HG03025 (cell line): ENCODE measurements at regions not wholly inside any gene's neighbourhood (a gene's known extent, or its start where the extent isn't known, plus 50 kb on each side); places are given as distances from the start of the nearest gene placed in this dataset.

Experiments used
- ATAC-seq: cut with Tn5 transposase; IDR thresholded peaks from one replicate; pipeline ENCODE4 v1.9.1; 2021; ENCODE audit warnings: mild to moderate bottlenecking, moderate library complexity; ENCODE audit not compliant: unreplicated experiment, low FRiP score

DNA sequence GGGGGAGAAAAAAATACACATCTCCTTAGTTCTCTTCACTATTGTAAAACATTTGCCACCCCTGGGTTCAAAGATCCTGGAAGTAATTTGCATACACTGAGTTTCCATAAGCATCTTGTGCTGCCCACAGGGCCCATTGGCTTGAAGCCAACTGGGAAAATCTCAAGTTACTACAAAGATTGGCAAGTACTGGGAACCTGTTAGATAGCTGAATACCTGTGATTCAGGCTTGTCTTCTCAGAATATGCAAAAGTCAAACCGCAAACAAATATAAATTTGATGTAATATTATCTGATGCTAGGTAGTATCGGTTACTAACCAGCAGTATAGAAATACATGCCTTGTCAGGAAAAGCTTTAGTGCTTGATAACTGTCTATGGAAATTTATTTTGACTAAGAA, 156.9 kb upstream of the FST start:
- ATAC-seq, result no peak

DNA sequence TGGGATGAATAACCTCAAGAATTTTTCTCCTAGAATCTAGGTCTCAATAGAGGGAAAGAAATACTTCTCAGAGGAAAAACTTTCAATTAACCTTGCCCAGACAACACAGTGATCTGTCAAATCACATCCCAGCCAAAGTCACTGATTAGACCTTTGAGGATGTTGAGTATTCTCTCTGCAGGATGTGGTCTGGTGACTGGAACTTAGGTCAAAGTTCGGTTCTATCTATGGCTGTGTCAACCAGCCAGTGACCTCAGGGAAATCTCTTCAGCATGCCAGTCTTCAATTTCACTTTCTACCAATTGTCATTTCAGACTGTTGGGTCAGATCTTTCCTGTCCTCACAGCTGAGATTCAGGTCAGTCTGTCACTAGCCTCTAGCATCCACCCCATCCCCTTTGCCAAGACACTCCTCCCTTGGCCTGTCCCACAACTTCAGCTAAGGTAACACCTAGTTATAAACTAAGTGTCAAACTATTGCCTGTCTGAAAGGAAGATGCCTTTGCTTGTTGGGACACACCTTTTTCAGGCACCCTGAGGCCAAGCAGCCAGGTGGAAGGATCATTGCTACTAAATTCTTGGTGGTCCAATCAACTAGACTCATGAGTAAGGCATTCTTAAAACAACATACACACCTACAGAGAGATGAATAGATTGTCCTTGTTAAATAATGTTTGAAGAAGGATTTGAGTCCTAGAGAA, 156.3 kb upstream of the FST start:
- no peak for ATAC-seq

DNA sequence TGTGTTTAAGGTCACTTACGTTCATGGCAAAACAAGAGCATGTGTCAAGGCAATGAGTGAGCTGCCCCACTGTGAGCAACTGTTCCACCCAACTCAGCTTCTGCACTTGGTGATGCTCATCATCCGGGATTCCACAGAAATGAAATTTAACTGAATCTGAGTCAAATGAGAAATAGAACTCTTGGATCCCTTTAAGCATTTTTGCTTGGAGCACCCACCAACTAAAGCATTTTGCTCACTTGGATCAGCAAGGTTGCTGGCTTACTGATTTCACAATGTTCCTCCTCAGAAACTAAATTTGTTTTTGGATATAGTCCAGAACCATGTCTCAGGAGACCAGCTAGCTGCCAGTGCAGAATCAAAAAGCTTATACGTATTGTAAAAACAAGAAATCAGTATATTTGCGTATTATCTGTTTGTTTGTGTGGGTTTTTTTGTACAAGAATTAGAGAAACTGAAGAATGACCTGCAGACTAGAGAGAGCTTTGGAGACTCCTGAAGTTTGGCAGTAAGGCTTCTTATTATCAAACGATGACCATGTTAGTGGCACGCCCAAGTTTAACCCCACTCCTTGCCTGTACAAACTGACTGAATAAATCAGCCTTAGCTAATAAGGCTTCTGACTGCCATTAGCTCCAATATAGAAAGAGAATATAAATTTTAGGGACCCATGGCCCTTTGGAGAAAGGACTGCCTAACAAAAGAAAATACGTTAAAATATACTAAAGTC, 153.8 kb upstream of the FST start:
- no peak for ATAC-seq

DNA sequence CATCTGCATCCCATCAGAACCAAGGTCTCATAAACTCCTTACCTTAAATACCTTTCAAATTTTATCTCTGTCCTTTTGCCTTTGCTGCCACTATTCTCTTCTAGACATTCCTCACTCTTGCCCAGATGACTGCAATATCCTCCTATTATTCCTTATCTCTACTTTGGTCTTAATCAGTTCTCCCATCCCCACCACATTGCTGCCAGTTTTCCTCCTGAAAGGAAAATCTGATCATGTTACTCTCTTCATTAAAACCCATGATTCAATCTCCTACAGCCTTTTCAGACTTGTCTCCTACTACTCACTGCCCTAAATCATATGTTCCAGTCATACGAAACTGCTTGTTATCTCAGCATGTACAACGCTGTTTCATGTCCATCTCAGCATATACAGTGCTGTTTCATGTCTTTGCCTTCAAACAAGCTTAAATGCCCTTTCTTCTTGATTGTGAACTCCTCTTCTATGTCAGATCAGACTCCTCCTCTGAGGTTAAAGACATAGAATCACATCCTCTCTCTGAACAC, 152.6 kb upstream of the FST start:
- no peak for ATAC-seq

DNA sequence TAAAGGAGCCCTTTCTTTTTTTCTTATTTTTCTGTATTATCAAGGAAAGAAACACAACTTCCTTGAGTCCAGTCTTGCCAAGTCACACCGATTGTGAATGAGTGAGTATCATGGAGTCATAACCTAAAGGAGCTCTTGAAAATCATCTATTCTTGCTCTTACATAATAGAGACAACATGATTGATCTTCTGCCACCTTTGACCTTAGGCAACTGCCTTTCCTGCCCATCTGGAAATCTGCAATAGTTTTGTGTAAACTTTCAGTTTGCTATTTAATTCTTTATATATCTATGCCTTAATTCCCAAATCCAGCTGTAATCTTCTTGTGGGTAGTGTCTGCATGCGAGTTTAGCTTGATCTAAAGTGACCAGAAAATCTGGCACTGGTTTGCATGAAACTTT, 149.9 kb upstream of the FST start:
- no peak for ATAC-seq

DNA sequence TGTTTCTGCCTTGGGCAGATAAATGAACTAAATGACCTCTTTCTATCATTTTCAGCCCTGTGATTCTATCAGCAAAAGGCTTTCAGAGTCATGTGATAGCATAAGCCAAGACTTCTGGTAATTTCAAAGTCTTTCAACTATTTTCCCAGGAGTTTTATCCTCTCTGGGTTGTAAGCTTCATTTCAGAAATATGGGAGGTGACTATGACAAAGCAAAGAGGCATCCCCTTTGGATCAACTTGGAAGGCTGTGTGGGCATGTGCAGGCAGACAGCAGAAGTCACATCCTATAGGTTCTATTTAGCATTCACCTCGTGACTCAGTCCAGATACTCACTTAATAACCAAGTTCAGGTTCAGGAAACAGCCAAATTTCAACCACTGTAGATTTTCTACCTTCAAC, 149.0 kb upstream of the FST start:
- ATAC-seq, result no peak

DNA sequence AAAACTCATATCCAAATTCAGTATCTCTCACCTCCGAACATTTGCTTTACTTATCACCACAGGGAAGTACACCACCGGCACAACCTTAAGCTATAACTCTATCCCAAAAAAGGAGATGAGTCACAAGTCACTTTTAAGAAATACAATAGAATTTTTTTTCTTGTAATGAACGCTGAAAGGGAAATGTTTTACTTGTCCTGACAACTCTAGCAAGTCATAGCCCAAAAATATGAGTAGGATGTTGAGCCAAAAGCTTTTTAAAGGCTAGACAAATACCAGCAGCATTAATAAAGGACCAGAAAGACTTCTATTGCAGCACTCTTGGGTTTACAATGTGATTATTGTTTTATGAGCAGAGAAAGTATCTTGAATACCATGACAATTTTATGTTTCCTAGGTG, 147.3 kb upstream of the FST start:
- ATAC-seq, result no peak

DNA sequence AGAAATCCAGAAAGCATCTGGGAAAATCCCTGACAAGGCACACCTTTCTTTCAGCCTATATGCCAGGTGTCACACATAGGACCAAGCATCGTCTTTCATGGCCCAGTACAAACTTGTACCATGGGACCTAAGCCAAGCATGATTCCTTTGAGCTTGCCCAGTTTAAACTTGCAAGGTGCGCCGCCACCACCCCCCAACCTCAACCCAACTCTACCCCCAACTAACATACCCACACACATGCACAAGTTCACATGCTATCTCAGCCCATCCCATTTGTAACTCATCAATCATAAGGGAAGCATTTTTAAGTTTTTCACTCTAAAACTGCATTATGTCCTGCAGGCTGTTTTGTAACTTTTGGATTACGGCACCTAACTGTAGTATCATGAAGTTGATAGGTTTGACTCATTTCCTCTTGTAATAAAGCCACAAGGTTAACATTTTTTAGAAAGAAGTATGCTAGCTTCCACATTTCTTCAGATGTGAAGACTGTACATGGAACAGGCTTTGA, 145.9 kb upstream of the FST start:
- no peak for ATAC-seq

DNA sequence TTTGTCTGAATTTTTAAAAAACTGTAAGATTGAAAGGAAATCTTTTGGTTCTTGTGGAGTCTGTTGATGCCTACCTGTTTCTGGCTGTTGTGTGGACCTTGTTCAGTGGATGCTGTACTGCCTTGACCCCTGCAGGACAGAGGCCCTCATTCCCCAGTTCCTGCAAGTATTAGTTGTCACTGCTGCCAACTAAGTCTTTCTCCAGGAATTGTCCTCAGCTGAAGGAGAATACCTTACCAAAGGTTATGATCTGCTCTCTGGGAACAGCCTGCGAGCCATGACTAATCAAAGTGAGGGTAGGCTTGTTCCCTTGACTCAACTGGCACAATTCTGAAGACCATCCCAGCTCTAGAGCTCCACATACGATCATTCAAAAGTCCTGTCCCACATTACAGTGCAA, 145.3 kb upstream of the FST start:
- ATAC-seq, result no peak

DNA sequence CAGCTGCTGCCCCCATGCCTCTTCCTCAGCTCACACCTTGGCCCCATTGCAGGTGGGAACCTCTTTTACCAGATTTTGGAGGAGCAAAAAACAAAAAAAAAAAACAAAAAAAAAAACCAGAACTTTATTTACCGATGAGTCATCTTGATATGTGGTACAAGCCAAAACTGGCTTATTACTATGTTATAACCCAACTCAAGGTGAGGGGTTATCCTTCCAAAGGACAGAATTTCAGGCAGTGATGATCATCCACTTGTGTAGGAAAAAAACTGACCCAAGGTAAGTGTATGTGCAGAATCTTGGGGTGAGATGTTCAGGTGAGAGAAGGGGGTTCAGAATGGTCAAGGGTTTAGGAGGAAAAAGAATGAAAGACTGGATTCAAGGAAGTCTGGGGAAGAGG, 142.6 kb upstream of the FST start:
- ATAC-seq, result no peak

DNA sequence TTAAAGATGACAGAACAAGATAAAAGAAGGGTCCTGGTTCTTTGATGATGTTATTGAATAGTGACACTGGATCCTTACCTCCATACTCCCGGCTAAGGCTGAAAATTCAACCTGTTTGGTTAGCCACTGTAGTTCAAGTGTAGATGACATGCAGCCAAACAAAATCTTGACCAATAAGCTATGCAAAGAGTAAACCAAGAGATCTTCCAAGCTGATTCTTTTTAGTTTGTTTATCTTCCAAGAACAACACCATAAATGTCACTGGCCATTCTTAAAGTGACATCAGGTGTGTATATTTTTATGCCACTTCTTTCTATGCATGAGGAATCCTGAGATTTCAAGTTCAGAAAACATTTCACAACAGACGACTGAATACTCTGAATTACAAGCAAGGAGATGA, 141.5 kb upstream of the FST start:
- no peak for ATAC-seq

DNA sequence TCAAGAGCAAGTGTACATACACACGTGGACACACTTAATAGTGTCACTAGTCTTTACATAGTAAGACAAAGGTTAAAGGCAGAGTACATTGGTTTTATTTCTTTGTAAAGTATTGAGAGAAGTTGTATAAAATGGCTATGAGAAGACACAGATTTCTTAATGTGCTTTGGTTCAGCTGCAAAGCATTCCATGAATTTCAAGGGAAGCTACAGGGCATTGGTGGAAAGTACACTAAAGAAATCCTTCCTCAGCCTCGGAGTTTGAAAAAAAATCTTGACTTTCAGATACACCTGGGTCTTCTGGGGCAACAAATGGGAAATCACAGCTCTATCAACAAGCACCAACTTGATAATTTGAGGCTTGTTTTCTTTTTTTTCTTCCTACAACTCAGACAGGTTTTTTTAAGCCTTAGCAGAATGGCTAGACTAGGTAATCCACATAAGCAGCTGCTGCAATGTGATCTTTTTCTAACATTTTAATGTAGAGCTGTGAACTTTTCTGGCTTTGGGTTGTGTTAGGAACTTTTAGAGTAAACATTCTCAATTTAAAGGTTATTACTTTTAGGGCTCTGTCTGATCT, 140.4 kb upstream of the FST start:
- ATAC-seq, result no peak

DNA sequence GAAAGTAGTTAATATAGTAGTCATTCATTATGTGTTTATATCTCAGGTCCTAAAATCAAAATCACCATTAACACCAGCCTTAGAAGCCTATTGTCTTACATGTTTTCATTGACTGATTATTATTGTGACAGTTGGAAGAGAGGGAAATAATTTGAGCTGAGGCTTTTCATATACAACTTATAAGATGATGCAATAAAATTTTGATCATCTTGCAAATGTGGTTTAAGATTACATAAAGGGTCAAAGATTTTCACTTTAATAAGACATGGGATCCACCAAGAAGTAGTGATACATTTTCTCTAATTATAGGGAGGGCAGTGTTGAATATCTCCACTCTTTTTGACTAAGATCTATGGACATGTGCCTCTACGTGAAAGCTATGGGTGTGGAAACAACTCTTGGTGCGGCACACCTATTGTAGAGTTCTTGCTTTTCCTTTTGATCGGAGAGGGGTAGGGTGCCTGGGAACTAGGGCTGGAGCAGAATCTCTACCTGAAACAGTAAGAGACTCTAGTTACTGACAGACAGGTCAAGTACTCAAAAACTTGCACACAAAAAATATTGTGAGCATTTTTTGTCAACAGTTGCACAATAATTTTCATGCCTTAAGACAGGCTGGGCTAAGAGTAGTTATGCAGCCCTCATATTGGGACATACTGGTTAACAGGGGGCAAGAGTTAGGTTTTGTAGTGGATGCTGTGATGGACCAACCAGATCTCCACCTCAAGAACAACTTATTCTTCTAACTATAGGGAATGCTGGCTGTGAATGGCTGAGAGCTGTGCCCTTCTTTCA, 139.3 kb upstream of the FST start:
- ATAC-seq, result no peak

DNA sequence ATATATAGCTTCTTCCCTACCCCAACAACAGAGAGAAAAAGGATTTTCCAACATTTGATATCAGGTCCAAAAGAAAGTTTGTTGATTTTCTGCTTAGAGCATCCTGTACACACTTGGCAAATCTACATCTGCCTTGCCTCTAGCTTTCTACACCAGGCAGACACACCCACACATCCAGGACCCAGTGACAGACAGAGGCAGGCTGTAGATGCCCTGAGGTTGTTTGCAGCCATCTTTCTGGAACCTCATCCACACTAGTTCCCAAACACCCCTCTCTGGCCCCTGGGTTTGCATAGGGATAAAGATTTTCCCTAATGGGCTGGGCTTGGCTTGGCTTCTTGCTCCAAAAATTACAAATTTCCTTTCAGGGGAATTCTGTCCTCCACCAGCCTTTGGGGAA, 138.2 kb upstream of the FST start:
- ATAC-seq, result no peak

DNA sequence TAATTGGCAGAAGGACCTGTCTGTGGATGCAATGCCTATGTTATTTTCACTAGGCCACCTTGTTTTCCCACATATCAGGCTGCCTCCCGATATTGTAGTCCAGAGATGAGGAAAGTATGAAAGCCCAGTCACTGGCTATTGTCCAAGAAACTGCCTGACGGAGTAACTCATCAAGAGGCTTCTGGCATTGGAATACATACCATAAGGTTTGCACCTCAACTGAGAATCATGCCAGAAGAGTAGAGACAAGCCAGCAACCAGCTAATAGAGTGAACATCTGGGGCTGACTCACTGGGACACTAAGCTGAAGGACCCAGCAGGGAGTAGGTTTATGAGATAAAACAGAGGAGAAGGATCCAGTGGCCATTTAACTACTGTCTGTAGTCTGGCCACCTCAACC, 137.2 kb upstream of the FST start:
- ATAC-seq, result no peak

DNA sequence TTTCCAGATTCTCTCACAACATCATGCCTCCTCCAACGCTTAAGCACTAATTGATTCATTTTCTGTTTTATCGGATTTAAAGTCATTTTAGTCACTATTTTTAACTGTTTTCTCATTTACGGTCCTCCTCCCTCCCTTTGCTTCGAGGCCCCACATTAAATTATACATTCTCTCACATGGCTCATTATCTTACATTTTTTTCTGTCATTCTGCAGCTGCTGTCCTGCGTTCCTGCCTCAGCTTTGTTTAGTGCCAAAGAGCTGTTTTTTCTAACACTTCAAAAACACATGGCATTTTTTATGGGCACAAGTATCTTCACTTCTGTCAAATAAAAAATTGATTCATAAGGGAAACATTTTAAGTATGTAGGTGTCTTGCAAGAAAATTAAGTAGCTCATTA, 130.1 kb upstream of the FST start:
- ATAC-seq, result no peak

DNA sequence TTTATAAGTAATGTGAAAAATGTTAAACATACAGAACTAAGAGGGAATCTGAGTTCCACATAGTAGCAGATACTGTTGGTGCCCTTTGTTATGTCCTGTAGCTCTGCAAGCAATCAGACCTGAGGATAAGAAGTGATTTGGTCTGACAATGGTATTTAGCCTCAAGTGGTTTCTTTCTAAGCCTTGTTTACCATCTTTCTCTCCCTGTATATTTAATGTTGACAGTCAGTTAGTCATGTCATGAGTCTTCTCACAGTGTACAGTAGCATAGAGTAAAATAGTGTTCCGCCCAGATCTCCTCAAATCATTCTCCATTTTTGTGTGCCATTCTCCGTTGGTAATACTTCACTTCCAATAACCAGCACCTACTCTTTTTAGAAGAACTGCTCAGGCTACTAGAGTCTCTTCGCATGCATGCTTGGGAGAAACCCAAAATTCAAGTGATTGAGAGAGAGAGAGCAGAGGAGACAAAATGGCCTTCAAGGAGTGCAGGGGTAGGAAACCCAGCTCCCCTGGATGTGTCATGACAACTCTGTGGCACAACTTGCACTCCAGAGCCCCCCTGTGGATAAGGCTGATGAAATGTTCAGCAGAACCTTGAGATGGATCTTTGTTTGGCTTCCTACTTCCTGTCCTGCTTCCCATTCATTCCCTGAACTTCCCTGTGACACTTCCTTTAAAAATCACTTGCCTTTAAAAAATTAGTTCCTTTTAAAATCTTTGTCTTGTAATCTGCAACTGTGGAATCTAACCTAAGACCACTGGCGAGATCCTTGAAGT, 129.2 kb upstream of the FST start:
- ATAC-seq, result no peak

DNA sequence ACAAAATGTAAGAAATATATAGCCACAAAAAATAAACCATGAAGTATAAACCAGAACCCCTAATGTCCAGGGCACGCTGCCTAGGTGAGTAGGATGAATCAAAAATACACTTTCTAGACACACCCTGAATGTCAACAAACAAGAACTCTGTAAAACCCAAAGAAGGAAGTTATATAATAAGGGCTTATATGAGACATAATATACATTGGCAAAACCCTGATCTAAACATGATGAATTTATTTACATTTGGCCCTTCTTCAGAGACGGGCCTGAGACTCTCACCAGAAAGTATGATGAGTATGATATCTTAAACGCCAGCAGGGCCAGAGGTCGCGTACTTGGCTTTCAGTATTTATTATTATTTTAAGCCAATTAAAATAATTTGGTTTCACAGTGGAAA, 125.1 kb upstream of the FST start:
- ATAC-seq, result no peak

DNA sequence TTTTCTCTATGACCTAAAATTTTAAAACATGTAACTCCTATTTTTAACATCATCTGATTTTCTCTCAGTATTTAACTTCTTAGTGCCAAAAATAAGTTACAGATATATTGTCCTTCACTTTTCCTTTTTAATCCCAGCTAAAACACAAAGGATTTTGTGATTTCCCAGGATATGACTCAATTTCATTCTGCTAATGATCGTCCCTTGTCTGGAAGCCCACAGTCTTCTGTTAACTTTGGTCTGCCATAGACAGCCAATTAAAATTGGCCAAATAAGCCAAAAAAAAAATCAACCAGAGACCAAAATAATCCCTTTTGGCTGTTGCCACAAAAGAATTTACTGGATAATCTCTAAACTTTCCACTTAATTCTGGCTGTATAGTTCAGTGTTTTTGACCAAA, 124.5 kb upstream of the FST start:
- ATAC-seq, result no peak

DNA sequence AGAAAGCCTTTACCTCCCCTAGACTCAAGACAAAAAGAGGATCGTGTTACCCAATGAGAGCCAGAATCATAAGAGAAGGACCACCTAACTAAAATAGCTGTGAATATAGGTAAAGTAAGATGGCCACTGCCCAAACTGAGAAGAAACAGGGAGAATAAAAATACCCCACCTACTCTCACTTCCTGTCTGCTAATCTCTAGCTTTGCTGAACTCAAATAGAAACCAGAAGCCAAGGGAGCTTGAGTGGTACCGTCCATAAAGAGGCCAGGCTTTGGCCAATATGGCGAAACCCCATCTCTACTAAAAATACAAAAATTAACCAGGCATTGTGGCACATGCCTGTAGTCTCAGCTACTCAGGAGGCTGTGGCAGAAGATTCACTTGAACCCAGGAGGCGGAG, 123.0 kb upstream of the FST start:
- peak; percentile 63 for ATAC-seq
